Kidney epithelial cell (primary cell): ENCODE measurements at regions not wholly inside any gene's neighbourhood (a gene's known extent, or its start where the extent isn't known, plus 50 kb on each side); places are given as distances from the start of the nearest gene placed in this dataset.
"Not testable (repeated sequence)": the region's sequence is repeated elsewhere in the genome, so short reads cannot be mapped to it uniquely, and the experiment has no call there.

Source experiments
- DNase-seq: peaks from one replicate; pipeline ENCODE4 v3.0.0-alpha.2; 2010; ENCODE audit warnings: low read depth
- H3K27me3 ChIP-seq: 2 replicates; pipeline ENCODE4 v1.6.0; 2011; ENCODE audit warnings: low read length; ENCODE audit not compliant: control insufficient read depth, insufficient read depth
- H3K36me3 ChIP-seq: 2 replicates; pipeline ENCODE4 v1.5.1; 2011; ENCODE audit warnings: low read length; ENCODE audit not compliant: control insufficient read depth, insufficient read depth
- H3K4me3 ChIP-seq: 2 replicates; pipeline ENCODE4 v1.5.1; 2011; ENCODE audit warnings: low read depth, mild to moderate bottlenecking, control low read depth, low read length
- CTCF ChIP-seq: IDR thresholded peaks from 2 replicates; pipeline ENCODE4 v1.5.1; 2011; ENCODE audit warnings: mild to moderate bottlenecking, moderate library complexity, low read length, control low read depth, inconsistent platforms; ENCODE audit not compliant: insufficient read depth, poor library complexity, severe bottlenecking

GRCh38 chr5:154702477-154702876, 52.7 kb upstream of the LARP1 start:
- TF ChIP-seq CTCF = no peak
- DNase-seq = no peak
- H3K4me3 ChIP-seq = no peak overlapping the region
- H3K36me3 ChIP-seq = no peaks in the 10 kb centered on the region
- H3K27me3 ChIP-seq = no peaks in the 10 kb centered on the region

GRCh38 chr5:154701725-154702124, 53.5 kb upstream of the LARP1 start:
- H3K4me3 ChIP-seq, H3K36me3 ChIP-seq, H3K27me3 ChIP-seq, DNase-seq: not testable (repeated sequence)

- DNase-seq = no peak
- Histone ChIP-seq H3K4me3 (no peak overlapping the region), H3K27me3 (no peaks in the 10 kb centered on the region), H3K36me3 (no peaks in the 10 kb centered on the region)
- no peak for TF ChIP-seq CTCF
Measured at GRCh38 chr5:154701181-154701580, 54.0 kb upstream of the LARP1 start.

- not testable (repeated sequence) for DNase-seq, H3K27me3 ChIP-seq, H3K4me3 ChIP-seq, H3K36me3 ChIP-seq
Measured at GRCh38 chr5:154700289-154700928, 54.8 kb upstream of the LARP1 start.

GRCh38 chr5:154698763-154699162, 56.4 kb upstream of the LARP1 start:
- Histone ChIP-seq H3K4me3 (no peak overlapping the region), H3K27me3 (no peaks in the 10 kb centered on the region), H3K36me3 (no peaks in the 10 kb centered on the region)
- no peak for DNase-seq
- no peak for TF ChIP-seq CTCF

GRCh38 chr5:154697371-154697770, 57.8 kb upstream of the LARP1 start:
- TF ChIP-seq CTCF = no peak
- H3K36me3 ChIP-seq = no peaks in the 10 kb centered on the region
- no peak overlapping the region for H3K4me3 ChIP-seq
- no peak for DNase-seq
- no peaks in the 10 kb centered on the region for H3K27me3 ChIP-seq

- Histone ChIP-seq H3K4me3 (no peak overlapping the region), H3K27me3 (no peaks in the 10 kb centered on the region), H3K36me3 (no peaks in the 10 kb centered on the region)
- DNase-seq = no peak
- no peak for TF ChIP-seq CTCF
Measured at GRCh38 chr5:154696891-154697290, 58.3 kb upstream of the LARP1 start.
